ENCODE measurements at regions not wholly inside any gene's neighbourhood (a gene's known extent, or its start where the extent isn't known, plus 50 kb on each side); places are given as distances from the start of the nearest gene placed in this dataset.

DNA sequence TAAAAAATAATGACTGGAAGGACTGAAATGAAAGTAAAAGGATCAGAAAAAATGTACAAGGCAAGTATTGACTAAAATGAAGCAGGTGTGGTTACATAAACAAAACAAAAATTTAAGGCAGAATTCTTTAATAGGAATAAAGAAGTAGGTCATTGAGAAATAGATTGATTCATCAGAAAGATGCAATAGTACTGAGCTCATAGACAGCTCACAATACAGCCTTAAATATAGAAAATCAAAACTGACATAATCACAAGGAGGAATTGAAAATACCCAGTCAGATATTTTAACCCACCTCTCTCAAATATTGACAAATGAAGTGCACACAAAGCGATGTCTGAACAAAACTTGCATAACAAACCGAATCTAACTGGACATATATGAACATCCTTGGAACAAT lies 366.8 kb upstream of the DPYD start:
- TF ChIP-seq, protein P1, sequence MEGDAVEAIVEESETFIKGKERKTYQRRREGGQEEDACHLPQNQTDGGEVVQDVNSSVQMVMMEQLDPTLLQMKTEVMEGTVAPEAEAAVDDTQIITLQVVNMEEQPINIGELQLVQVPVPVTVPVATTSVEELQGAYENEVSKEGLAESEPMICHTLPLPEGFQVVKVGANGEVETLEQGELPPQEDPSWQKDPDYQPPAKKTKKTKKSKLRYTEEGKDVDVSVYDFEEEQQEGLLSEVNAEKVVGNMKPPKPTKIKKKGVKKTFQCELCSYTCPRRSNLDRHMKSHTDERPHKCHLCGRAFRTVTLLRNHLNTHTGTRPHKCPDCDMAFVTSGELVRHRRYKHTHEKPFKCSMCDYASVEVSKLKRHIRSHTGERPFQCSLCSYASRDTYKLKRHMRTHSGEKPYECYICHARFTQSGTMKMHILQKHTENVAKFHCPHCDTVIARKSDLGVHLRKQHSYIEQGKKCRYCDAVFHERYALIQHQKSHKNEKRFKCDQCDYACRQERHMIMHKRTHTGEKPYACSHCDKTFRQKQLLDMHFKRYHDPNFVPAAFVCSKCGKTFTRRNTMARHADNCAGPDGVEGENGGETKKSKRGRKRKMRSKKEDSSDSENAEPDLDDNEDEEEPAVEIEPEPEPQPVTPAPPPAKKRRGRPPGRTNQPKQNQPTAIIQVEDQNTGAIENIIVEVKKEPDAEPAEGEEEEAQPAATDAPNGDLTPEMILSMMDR (IDR thresholded peaks at IDR 0.05), result no peak
- TF ChIP-seq POLR2A (IDR thresholded peaks at IDR 0.05), result no peak

All from body of pancreas (tissue), 4 donors.